Thoracic aorta (tissue), 2 donors: ENCODE measurements at regions not wholly inside any gene's neighbourhood (a gene's known extent, or its start where the extent isn't known, plus 50 kb on each side); places are given as distances from the start of the nearest gene placed in this dataset.

ENCODE experiments used
- ATAC-seq: fragments of 150-250 bp; one replicate; pipeline ENCODE4 v1.8.0; 2017; ENCODE audit warnings: low read depth; ENCODE audit not compliant: insufficient number of reproducible peaks, low FRiP score
- DNase-seq: peaks from one replicate; pipeline ENCODE4 v3.0.0-alpha.2; 2020; ENCODE audit warnings: low spot score
- H3K27ac ChIP-seq, 2 donors: fragments of 200-600 bp; sonication (generic); 1 replicate in 1 of 2; 2 replicates in 1 of 2; pipeline ENCODE4 v1.5.1; 2016; ENCODE audit warnings: mild to moderate bottlenecking in 2 of 2, moderate library complexity in 2 of 2
- H3K27me3 ChIP-seq: fragments of 200-600 bp; sonication (generic); replicated peaks from 2 replicates; pipeline ENCODE4 v1.6.0; 2016; ENCODE audit warnings: mild to moderate bottlenecking; ENCODE audit not compliant: insufficient read depth
- H3K36me3 ChIP-seq: fragments of 200-600 bp; sonication (generic); one replicate; pipeline ENCODE4 v1.5.1; 2016
- H3K4me1 ChIP-seq, 2 donors: fragments of 200-600 bp; sonication (generic); 1 replicate in 1 of 2; 2 replicates in 1 of 2; pipeline versions ENCODE4 v1.5.1 to v1.6.0; 2016; ENCODE audit warnings: low read depth in 2 of 2, mild to moderate bottlenecking in 1 of 2; ENCODE audit not compliant: control insufficient read depth in 1 of 2
- H3K4me3 ChIP-seq: fragments of 200-600 bp; sonication (generic); 2 replicates; pipeline ENCODE4 v1.5.1; 2016; ENCODE audit warnings: mild to moderate bottlenecking
- H3K9me3 ChIP-seq: fragments of 200-600 bp; sonication (generic); 2 replicates; pipeline ENCODE4 v1.5.1; 2016
- TF ChIP-seq, protein P1 (sequence below): fragments of 200-600 bp; sonication (generic); IDR thresholded peaks from one replicate; pipeline ENCODE4 v1.5.1; 2019; ENCODE audit warnings: antibody characterized with exemption

GRCh38 chr22:22384668-22385244 lies 123.8 kb downstream of the ZNF280B start:
- DNase-seq (no peak), ATAC-seq (no peak)
- no peaks in the 10 kb centered on the region for H3K9me3 ChIP-seq
- H3K4me1 ChIP-seq: no peaks in the 10 kb centered on the region
- H3K36me3 ChIP-seq: no peaks in the 10 kb centered on the region
- H3K27me3 ChIP-seq: no peaks in the 10 kb centered on the region
- no peak overlapping the region for H3K4me3 ChIP-seq
- no peak overlapping the region for H3K27ac ChIP-seq
- TF ChIP-seq, protein P1, sequence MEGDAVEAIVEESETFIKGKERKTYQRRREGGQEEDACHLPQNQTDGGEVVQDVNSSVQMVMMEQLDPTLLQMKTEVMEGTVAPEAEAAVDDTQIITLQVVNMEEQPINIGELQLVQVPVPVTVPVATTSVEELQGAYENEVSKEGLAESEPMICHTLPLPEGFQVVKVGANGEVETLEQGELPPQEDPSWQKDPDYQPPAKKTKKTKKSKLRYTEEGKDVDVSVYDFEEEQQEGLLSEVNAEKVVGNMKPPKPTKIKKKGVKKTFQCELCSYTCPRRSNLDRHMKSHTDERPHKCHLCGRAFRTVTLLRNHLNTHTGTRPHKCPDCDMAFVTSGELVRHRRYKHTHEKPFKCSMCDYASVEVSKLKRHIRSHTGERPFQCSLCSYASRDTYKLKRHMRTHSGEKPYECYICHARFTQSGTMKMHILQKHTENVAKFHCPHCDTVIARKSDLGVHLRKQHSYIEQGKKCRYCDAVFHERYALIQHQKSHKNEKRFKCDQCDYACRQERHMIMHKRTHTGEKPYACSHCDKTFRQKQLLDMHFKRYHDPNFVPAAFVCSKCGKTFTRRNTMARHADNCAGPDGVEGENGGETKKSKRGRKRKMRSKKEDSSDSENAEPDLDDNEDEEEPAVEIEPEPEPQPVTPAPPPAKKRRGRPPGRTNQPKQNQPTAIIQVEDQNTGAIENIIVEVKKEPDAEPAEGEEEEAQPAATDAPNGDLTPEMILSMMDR: no peak

DNA sequence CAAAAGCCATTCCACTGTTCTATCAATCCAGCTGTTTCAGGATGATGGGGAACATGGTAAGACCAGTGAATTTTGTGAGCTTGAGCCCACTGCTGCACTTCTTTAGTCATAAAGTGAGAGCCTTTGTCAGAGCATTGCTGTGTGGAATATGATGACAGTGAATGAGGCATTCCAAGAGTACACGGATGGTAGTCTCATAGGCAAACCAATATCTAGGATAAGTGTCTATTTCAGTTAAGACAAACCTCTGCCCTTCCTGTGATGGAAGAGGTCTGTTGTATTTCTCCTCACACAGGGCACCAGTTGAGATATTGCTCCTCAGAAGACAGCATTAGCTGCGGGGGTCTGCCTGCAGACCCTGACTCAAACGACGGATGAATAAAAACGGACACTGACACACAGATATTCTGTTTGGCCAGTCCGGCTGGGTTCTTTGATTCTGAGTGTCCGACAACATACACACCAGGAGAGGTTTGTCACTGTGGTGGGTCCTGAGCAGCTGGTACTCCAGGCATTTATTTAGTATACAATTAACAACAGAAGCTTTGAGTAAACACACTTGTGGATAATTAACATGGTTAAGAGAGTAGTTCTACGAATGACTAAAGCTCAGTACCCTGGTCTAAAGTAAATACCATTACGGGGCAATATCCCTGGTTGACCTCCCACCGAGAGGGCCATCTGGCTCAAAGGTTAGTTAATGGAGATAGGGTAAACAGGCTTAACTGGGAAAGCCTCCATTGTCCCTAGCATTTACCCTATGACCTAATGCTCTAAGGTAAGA lies 121.7 kb downstream of the ZNF280B start:
- Histone ChIP-seq H3K4me3 (no peak overlapping the region), H3K4me1 (no peaks in the 10 kb centered on the region), H3K27ac (no peak overlapping the region), H3K27me3 (no peaks in the 10 kb centered on the region), H3K9me3 (no peaks in the 10 kb centered on the region), H3K36me3 (no peaks in the 10 kb centered on the region)
- TF ChIP-seq, protein P1: no peak
- no peak for DNase-seq
- ATAC-seq: no peak

DNA sequence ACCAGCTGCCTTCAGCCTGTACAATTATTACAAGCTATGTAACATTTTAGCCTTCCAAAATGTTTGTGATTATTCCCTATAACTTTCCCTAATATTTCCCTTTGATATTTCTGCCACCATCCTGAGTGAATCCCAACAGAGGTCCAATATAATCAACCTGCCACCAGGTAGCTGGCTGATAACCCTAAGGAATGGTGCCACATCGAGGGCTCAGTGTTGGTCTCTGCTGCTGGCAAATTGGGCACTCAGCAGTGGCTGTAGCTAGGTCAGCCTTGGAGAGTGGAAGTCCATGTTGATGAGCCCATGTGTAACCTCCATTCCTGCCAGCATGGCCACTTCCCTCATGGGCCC lies 121.2 kb downstream of the ZNF280B start:
- no peak for DNase-seq
- no peaks in the 10 kb centered on the region for H3K27me3 ChIP-seq
- H3K9me3 ChIP-seq: peaks cover 2% of the 10 kb centered on the region
- no peaks in the 10 kb centered on the region for H3K4me1 ChIP-seq
- no peak overlapping the region for H3K4me3 ChIP-seq
- TF ChIP-seq, protein P1: no peak
- H3K36me3 ChIP-seq: no peaks in the 10 kb centered on the region
- no peak for ATAC-seq
- H3K27ac ChIP-seq: no peak overlapping the region

DNA sequence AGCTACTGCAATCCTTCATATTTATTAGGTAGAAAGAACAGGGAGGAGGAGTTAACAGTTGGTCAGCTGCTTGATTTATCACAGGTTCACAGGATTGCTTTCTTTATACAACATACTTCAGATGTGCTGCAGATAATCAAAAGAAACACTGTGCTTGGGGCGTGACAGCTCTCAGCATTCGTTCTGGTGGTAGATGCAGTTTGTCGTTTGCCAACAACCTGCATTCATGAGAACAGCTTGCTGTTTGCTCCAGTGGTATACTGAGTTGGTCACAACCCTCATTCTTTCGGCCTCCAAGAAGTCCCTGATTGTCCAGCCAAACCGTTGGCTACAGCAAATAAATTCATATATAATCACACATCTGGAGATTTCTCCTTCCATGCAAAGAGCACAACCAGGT lies 120.5 kb downstream of the ZNF280B start:
- TF ChIP-seq, protein P1: no peak
- H3K27me3 ChIP-seq: no peaks in the 10 kb centered on the region
- H3K4me1 ChIP-seq: no peaks in the 10 kb centered on the region

DNA sequence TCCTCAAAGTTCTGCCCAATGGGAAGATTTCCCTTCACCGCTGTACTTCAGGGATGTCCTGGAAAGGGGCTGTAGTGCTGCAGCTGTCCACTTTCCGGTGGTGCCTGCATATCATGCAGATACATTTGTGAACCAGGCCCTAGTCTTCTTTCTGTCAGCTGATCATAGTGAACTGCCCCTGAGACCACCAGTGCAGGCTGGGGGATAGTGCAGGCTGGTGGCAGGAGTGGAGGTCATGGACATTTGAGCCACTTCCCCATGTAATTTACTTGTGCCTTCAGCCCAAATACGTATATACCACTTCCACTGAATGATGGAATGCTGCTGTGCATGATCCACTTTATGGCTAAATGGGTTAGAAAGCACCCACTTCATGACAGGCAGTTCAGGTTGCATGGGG lies 120.0 kb downstream of the ZNF280B start:
- no peaks in the 10 kb centered on the region for H3K27me3 ChIP-seq
- H3K9me3 ChIP-seq: peaks cover 2% of the 10 kb centered on the region
- H3K4me3 ChIP-seq: no peak overlapping the region
- DNase-seq (no peak), ATAC-seq (no peak)
- no peaks in the 10 kb centered on the region for H3K36me3 ChIP-seq
- no peaks in the 10 kb centered on the region for H3K4me1 ChIP-seq
- TF ChIP-seq, protein P1: no peak
- H3K27ac ChIP-seq: no peak overlapping the region

More for the DNA sequence above, 120.5 kb downstream of the ZNF280B start:
- no peaks in the 10 kb centered on the region for H3K36me3 ChIP-seq
- DNase-seq: no peak
- H3K27ac ChIP-seq: no peak overlapping the region
- H3K9me3 ChIP-seq: peaks cover 2% of the 10 kb centered on the region
- no peak overlapping the region for H3K4me3 ChIP-seq
- no peak for ATAC-seq
